TTC549 (cell line): ENCODE measurements at regions not wholly inside any gene's neighbourhood (a gene's known extent, or its start where the extent isn't known, plus 50 kb on each side); places are given as distances from the start of the nearest gene placed in this dataset.
"Not testable (repeated sequence)": the region's sequence is repeated elsewhere in the genome, so short reads cannot be mapped to it uniquely, and the experiment has no call there.

Source experiments
- FAIRE-seq: peaks from 2 replicates; lab custom pipeline; 2012; peaks lifted over from hg19 to GRCh38; lab: Jason Lieb, UNC

DNA sequence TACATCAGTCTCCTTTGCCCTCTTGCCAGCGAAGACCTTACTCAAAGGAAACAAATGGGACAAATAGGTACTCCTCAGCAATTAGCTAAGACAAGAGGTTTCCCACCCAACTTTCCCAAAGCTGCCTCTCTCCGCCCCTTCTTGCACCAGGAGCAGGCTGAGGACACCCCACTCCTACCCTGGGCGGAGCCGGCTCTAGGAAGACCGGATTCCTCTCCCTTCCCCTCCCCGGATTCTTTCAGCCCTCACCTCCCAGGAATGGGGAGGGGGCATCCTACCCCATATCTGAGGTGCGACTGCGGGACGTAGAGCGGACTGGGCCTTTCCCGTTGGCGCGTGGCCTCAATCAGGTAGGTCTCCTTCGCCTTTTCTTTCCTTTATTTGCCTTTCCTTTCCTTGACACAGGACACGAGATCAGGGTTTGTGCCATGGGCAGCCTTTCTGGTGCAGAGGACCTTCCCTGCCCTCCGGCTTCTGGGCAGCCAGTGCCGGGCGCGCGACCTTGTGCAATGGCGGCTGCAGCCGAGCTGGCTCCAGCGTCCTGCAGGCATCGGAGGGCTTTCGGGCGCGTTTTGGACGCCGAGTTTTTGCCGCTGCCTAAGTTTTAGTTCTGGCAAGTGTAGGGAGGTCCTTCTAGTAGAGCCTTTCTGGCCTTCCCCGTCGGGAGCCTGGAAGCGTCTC is 279.9 kb downstream of the PLS3 start:
- not testable (repeated sequence) for FAIRE-seq

DNA sequence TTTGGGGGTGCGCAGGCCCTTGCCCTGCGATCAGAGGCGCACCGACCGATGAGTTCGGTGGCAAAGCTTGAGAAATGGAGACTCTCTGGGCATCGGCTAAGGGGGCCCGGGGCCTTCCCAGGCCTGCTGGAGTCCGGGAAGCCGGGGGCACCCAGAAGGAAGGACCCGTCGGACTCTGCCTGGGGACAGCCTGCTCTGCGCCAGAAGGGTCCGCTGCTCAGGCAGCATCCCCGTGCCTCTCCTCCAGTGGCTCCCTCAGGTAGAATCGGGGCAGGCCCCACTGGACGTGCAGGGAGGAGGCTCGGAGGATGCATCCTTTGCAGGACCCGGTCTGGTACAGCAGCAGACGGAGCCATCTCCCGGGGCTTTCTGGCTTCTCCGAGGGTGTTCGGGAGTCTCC is 290.0 kb downstream of the PLS3 start:
- not testable (repeated sequence) for FAIRE-seq

DNA sequence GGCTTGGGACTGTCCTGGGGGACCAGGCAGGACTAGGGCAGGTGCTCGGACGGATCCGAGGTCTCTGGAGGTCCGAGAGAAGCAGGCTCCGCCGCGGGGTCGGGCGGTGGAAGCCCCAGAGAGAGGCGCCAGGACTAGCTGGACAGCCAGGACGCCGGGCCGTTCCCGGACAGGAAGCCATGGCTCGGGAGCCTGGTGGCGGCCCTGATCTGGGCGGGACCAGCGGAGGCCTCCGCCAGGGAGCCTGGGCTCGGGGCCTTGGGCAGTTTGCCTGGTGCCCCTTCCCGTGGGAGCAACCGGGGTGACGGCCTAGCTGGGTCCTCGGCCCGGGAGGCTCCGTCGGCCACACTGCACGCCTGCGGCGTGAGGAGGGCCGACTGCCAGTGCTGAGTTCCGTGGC is 292.3 kb downstream of the PLS3 start:
- FAIRE-seq, result not testable (repeated sequence)

DNA sequence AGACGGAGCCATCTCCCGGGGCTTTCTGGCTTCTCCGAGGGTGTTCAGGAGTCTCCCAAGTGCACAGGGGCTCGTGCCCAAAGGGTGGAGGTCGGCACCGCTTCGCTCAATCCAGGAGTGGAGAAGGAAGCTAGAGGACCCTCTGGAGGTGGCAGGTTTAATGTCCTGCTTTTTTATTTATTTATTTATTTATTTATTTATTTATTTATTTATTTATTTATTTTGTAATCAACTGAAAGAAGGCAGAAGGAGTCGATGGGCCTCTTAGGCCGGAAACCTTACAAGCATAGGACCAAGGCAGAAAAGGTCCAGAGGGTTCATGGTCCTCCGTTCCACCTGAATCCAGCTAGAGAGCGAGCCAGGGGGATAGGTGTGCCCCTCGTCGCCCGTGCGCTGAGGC is 289.4 kb upstream of the AGTR2 start:
- FAIRE-seq, result not testable (repeated sequence)

DNA sequence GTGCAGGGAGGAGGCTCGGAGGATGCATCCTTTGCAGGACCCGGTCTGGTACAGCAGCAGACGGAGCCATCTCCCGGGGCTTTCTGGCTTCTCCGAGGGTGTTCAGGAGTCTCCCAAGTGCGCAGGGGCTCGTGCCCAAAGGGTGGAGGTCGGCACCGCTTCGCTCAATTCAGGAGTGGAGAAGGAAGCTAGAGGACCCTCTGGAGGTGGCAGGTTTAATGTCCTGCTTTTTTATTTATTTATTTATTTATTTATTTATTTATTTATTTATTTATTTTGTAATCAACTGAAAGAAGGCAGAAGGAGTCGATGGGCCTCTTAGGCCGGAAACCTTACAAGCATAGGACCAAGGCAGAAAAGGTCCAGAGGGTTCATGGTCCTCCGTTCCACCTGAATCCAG is 286.4 kb upstream of the AGTR2 start:
- FAIRE-seq, result not testable (repeated sequence)

DNA sequence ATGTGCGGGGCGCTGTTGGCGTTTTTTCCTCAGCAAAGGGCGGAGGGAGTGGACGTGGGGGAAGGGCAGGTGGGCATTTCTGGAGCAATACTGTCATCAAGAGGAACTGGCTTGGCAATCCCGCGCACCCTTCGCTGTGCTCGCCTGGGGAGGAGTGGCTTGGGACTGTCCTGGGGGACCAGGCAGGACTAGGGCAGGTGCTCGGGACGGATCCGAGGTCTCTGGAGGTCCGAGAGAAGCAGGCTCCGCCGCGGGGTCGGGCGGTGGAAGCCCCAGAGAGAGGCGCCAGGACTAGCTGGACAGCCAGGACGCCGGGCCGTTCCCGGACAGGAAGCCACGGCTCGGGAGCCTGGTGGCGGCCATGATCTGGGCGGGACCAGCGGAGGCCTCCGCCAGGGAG is 282.5 kb upstream of the AGTR2 start:
- FAIRE-seq, result not testable (repeated sequence)

DNA sequence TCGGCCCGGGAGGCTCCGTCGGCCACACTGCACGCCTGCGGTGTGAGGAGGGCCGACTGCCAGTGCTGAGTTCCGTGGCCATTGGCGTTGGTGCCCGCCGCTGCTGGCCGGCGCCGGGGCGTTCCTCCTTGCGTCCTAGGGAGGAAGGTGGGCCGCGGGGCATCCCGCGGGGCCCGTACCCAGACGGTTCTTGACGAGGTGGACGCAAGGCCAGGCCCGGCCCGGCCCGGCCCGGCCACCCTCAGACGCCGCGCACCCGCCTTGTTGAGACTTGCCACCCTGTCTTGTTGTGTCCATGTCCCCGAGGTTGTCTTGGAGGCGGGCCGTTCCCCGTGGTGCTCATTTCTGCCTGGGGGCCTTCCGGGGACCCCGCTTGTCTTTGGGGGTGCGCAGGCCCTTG is 282.0 kb upstream of the AGTR2 start:
- not testable (repeated sequence) for FAIRE-seq

DNA sequence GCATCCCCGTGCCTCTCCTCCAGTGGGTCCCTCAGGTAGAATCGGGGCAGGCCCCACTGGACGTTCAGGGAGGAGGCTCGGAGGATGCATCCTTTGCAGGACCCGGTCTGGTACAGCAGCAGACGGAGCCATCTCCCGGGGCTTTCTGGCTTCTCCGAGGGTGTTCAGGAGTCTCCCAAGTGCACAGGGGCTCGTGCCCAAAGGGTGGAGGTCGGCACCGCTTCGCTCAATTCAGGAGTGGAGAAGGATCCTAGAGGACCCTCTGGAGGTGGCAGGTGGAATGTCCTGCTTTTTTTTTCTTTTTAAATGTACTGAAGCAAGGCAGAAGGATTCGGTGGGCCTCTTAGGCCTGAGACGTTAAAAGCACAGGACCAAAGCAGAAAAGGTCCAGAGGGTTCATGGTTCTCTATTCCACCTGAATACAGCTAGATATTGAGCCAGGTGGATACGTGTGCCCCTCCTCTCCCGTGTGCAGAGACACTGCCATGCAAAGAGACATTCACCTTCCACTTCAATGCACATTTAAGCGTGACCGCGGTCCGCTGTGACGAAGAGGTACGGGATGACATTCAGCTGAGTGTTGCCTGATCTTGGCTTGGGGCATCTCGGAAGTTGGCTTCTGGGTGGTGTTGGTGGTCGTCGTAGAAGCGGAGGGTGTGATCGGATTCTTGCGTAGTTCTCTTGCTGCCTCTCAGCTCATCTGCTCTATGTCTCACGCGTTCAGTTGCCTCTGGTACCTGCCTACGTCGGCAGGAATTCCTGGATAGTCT is 281.2 kb upstream of the AGTR2 start:
- no peak for FAIRE-seq

DNA sequence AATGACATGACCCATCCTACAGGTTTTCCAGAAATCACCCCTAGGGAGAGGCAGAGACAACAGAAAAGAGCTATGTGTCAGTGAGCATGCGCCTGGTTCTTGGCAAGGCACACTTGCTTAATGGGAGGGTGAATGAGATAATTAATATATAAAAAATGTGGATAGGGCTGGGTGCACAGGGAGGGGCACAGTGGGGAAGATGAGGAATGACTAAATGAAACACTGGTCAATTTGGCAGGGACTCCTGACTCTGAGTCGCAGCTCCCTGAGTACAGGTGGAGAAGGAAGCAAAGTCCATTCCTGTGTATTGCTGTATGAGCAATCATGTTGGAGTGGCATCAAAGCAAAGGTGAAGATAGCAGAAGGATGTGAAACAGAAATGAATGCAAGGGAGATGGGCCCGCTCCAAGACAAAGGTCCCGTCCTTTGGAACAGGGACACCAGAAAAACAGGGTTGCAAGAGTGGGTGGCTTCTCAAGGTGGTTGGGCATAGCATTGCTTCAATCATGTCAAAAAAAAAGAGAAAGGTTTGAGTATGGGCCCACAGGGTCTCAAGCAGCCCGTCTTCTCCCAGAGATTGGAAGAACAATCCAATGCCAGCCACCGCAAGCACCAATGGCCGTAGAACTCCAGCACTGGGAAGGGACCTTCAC is 278.4 kb upstream of the AGTR2 start:
- FAIRE-seq, result no peak

DNA sequence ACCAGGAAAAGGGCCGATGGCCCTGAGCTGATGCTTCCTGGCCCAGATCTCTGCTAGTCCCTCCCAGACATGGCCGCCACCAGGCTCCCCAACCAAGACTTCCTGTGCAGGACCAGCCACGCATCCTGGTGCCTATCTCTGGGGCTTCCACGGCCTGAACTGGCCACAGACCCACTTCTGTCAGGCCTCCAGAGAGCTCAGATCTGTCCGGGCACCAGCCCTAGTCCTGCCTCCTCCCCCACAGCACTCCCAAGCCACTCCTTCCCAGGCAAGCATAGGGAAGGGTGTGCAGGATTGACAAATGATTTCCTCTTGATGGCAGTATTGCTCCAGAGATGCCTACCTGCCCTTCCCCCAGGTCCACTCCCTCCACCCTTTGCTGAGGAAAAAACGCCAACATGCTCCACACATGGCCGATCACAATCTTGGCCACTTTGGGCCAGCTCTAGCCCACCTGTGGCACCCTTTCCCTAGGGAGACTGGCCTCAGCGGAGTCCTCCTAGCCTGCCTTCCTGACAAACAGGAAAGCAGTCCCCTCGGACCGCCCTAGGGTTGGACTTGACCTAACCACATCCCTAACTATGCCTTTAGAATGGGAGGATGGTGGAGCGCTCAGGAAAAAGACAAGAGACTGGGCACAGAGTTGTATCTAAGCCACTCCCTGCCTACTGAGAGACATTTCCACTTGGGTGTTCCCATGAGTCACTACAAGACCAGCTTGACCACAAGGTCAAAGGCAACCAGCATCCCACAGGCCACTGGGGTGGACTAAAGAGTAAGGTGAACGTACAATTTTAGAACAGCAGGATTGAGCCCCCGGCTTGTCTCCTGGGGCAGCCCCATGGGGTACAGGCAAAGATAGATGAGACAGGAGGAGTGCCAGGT is 277.5 kb upstream of the AGTR2 start:
- no peak for FAIRE-seq

DNA sequence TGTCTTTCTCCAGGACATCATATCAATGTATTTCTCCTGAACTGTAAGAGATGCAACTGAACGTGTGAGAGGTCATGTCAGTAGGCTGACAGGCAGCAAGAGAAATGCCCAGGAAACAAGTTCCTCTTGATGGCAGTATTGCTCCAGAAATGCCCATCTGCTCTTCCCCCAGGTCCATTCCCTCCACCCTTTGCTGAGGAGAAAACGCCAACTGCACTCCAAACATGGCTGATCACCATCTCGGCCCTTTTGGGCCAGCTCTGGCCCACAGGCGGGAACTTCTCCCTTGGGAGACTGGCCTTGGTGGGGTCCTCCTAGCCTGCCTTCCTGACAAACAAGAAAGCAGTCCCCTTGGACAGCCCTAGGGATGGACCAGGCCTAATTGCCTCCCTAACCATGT is 276.5 kb upstream of the AGTR2 start:
- no peak for FAIRE-seq

DNA sequence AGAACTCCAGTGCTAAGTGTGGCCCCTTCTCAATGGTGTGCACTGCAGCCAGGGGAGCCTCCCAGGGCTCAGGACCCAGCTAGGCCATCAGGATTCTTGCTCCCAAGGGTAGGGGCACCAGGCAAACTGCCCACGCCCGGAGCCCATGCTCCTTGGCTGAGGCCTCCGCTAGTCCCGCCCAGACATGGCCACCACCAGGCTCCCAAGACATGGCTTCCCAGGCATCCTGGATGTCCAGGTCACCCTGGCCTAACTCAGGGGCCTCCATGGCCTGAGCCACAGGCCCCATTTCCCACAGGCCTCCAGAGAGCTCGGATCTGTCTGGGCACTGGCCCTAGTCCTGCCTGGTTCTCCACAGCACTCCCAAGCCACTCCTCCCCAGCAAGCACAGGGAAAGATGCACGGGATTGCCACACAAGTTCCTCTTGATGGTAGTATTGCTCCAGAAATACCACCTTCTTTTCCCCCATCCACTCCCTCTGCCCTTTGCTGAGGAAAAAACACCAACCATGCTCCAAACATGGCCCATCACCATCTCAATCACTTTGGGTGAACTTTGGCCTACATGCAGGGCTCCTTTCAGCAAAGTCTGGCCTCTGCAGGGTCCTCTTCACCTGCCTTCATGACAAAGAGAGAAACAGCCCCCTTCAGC is 274.7 kb upstream of the AGTR2 start:
- no peak for FAIRE-seq

DNA sequence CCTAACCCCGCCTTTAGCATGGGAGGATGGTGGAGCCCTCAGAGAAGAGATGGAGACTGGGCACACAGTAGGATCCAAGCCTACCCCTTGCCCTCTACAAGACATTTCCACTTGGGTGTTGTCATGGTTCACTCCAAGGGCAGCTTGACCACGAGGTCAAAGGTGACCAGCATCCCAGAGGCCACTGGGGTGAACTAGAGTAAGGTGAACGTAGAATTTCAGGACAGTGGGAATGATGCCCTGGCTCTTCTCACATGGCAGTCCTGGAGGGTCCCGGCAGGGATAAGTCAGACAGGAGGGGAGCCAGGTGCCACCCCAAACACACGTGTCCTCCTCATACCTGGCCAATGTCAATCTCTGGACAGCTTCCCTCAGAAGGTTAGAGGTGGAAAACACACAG is 274.2 kb upstream of the AGTR2 start:
- no peak for FAIRE-seq

DNA sequence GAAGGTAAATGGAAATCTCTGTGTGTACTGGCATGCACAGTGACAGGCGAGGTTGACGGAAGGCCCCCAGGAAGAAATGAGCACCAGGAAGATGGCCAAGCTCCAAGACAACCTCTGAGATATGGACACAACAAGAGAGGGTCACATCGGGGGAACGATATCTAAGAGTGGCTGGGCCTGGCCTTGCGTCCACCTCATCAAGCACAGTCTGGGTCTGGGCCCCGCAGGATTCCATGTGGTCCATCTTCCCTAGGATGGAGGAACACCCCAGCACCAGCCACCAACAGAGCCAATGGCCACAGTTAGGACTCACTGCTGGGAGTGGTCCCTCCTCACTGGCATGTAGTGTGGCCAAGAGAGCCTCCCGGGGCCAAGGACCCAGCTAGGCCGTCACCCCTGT is 272.6 kb upstream of the AGTR2 start:
- no peak for FAIRE-seq

DNA sequence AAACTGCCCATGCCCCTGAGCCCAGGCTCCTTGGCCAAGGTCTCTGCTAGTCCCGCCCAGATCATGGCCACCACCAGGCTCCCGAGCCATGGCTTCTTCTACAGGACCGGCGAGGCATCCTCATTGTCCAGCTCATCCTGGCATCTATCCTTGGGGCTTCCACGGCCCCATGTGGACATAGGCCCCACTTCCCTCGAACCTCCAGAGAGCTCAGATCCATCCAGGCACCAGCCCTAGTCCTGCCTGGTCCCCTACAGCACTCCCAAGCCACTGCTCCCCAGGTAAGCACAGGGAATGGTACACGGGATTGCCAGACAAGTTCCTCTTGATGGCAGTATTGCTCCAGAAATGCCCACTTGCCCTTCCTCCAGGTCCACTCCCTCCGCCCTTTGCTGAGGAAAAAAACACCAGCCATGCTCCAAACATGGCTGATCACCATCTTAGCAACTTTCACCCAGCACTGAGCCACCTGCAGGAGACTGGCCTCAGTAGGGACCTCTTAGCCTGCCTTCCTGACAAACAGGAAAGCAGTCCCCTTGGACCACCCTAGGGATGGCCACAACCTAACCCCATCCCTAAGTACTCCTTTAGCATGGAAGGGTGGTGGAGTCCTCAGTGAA is 272.1 kb upstream of the AGTR2 start:
- FAIRE-seq, result no peak

DNA sequence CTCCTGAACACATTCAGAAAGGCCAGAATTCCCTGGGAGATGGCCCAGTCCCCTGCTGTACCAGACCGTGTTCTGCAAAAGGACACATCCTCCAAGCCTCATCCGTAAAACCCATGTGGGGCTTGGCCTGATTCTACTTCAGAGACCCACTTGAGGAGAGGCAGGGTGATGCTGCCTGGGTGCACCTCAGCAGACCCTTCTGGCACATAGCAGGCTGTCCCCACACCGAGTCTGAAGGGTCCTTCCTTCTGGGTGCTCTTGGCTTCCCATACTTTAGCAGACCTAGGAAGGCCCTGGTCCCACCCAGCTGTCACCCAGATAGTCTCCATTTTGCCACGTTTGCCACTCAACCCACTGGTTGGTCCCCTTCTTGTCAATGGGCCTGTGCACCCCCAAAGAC is 270.1 kb upstream of the AGTR2 start:
- no peak for FAIRE-seq

DNA sequence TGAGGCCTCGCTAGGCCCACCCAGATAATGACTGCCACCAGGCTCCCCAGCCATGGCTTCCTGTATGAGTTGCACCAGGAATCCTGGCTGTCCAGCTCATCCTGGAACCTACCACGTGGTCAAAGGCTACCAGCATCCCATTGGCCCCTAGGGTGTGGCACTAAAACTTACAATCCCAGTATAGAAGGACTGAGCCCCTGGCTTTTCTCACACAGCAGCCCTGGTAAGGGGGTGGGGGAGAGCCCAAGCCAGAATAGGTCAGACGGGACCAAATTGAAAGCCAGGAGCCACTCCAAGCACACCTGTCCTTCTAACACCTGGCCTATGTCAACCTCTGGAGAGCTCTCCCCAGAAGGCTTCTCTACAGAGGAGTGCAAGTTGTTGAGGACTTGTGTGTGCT is 269.3 kb upstream of the AGTR2 start:
- no peak for FAIRE-seq

DNA sequence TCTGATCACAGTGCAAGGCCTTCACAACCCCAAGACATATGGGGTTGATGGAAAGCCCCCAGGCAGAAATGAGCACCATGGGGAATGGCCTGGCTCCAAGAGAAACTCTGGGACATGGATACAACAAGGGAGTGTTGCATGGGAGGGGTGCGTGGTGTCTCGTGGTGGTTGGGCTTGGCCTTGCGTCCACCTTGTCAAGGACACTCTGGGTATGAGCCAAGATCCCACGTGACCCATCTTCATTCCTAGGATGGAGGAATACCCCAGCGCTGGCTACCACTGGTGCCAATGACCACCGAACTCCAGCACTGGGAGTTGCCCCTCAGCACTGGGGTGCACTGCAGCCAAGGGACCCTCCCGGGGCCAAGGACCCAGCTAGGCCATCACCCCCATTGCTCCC is 267.5 kb upstream of the AGTR2 start:
- no peak for FAIRE-seq

DNA sequence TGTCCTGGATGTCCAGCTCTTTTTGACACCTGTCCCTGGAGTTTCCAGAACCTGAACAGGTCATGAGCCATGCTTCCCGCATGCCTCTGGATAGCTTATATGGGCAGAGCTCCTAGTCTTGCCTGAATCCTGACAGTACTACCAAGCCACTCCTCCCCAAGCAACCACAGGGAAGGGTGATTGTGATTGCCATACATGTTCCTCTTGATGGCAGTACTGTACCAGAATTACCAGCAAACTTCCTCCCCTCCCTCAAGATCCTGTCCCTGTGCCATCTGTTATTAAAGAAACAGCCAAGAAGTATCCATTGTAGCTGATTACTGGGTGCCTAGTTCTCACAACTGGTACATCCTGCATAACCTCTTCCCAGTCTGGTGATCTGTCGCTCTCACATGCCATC is 264.3 kb upstream of the AGTR2 start:
- FAIRE-seq, result no peak

DNA sequence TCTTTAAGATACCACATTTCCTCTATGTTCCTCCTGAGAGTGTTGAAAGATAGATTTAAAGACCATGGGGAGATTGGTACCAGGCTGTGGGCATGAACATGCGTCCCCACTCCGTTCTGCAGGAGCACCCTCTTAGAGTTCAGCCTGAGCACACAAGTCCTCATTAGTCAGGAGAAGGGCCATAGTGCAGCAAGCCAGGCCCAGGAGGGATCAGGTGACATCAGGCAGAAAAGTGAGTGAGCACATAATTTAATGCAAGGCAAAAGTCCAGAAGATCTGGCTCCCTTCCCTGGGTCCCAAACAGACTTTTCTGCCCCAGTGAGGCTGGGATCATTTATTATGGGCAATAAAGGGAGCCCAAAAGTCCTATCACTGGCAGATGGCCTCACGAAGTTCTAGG is 263.7 kb upstream of the AGTR2 start:
- FAIRE-seq, result no peak

DNA sequence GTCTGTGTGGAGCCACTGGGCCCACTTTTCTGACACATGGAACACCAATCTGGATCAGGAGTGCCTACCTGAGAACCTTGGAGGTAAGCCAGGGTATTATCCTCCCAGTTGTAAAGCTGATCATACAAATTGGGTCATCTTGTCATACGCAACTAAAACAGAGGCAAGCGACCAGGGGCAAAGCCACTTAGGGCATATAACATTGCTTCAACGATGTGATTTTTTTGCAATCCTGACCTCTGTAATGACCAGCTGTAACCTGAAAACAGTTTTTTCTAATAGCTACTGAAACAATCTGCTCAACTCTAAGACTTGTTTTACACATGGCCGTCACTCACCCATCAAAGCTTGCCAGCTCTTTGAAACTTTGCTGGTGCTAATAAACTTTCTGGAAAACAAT is 261.5 kb upstream of the AGTR2 start:
- FAIRE-seq, result no peak

DNA sequence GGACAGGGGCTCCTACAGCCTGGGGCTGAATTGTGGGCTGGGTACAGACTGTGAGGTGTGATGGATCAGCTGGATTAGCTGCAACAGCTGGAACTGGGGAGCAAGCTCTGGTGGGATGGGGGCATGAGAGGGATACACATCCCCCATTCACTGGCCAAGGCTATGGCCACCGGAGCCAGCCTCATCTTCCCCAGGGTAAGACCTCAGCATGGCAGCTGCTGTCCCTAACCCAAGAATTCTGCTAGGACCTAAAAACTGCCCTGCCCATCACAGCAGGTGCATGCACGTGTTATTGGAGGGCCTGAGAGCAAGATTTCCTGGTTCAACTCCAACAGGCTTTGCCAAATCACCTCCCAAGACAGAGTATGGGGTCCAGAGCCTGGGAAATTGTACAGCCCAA is 258.6 kb upstream of the AGTR2 start:
- no peak for FAIRE-seq
